Small intestine (tissue), 7 donors: ENCODE measurements at regions not wholly inside any gene's neighbourhood (a gene's known extent, or its start where the extent isn't known, plus 50 kb on each side); places are given as distances from the start of the nearest gene placed in this dataset.
"Not testable (repeated sequence)": the region's sequence is repeated elsewhere in the genome, so short reads cannot be mapped to it uniquely, and the experiment has no call there.

Source experiments
- DNase-seq, 2 donors: peaks; one replicate each; pipeline versions ENCODE4 v3.0.0 to v3.0.0-alpha.2; 2013
- FAIRE-seq: peaks from 2 replicates; lab custom pipeline; 2012; peaks lifted over from hg19 to GRCh38; lab: Jason Lieb, UNC
- H3K27ac ChIP-seq, 3 donors: one replicate each; pipeline ENCODE4 v1.5.1; 2013; ENCODE audit warnings: low read length in 2 of 3, mild to moderate bottlenecking in 2 of 3, control low read depth in 1 of 3, inconsistent platforms in 1 of 3, low read depth in 1 of 3, moderate library complexity in 1 of 3
- H3K27me3 ChIP-seq, 3 donors: one replicate each; pipeline ENCODE4 v1.6.1; 2013; ENCODE audit warnings: low read length in 3 of 3, inconsistent platforms in 1 of 3; ENCODE audit not compliant: control insufficient read depth in 3 of 3, insufficient read depth in 3 of 3
- H3K36me3 ChIP-seq, 3 donors: one replicate each; pipeline ENCODE4 v1.6.1; 2013; ENCODE audit warnings: low read length in 3 of 3, inconsistent platforms in 1 of 3, low read depth in 1 of 3, mild to moderate bottlenecking in 1 of 3, moderate library complexity in 1 of 3; ENCODE audit not compliant: control insufficient read depth in 3 of 3, insufficient read depth in 2 of 3
- H3K4me1 ChIP-seq, 3 donors: one replicate each; pipeline ENCODE4 v1.6.1; 2013; ENCODE audit warnings: low read length in 2 of 3, inconsistent platforms in 1 of 3, low read depth in 1 of 3, mild to moderate bottlenecking in 1 of 3, moderate library complexity in 1 of 3; ENCODE audit not compliant: control insufficient read depth in 3 of 3, insufficient read depth in 2 of 3
- H3K4me3 ChIP-seq, 3 donors: one replicate each; pipeline ENCODE4 v1.5.1; 2013; ENCODE audit warnings: low read length in 3 of 3, control low read depth in 1 of 3, inconsistent platforms in 1 of 3, low read depth in 1 of 3, mild to moderate bottlenecking in 1 of 3, moderate library complexity in 1 of 3
- H3K9me3 ChIP-seq, 2 donors: one replicate each; pipeline ENCODE4 v1.6.1; 2013; ENCODE audit warnings: low read depth in 1 of 2, low read length in 1 of 2; ENCODE audit not compliant: control insufficient read depth in 2 of 2, insufficient read depth in 1 of 2
- WGBS, 3 donors: extraction: QIAGEN DNeasy Blood & Tissue Kit; methylation state at CpG; one replicate each; pipeline ENCODE4 v1.1.7; 2013; 5-methylcytosine and 5-hydroxymethylcytosine counted together
- donor health status: healthy with polysubstance abuse.
- donor health status: control.
- donor health status: control.
- donor health status: Bipolar disorder and iron deficiency.
- donor health status: healthy.

DNA sequence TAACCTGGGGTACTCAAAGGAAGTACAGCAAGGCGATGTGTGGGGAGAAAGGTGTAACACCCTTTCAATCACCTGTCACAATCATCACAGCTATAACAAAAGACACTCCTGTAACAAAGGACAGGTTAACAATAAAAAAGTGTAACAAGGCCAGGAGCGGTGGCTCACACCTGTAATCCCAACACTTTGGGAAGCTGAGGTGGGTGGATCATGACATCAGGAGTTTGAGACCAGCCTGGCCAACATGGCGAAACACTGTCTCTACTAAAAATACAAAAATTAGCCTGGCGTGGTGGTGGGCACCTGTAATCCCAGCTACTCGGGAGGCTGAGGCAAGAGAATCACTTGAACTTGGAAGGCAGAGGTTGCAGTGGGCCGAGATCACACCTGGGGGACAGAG lies 436.4 kb downstream of the RBFOX1 start:
- not testable (repeated sequence) for H3K9me3 ChIP-seq, H3K4me1 ChIP-seq, FAIRE-seq, H3K27me3 ChIP-seq, DNase-seq, H3K36me3 ChIP-seq, H3K27ac ChIP-seq, H3K4me3 ChIP-seq
- 88 to 89% (median 89%) methylated on average over 6 of the region's 6 CpGs for WGBS, 3 donors

DNA sequence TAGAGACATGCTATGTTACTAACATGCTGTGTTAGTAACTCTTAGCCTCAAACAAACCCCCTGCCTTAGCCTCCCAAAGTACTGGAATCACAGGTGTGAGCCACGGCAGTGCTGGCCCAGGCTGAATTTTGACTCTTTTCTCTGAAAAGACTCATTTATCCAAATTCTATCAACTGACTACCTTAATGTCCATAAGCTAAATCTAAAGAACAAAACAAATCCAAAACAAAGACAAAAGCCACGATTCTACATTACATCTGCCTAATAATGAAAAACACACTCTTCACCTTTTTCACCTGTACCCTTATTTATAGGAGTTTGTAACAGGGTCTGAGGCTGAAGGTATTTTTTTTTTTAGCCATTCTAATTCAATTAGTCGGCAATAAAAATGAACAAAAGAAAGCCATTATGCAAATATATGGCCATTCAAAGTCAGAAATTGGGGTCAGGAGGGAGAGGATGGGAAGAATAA lies 432.5 kb downstream of the RBFOX1 start:
- no peaks in the 10 kb centered on the region for H3K4me1 ChIP-seq
- no peak for DNase-seq
- no peaks in the 10 kb centered on the region for H3K27me3 ChIP-seq
- H3K9me3 ChIP-seq, result no peaks in the 10 kb centered on the region
- H3K36me3 ChIP-seq, result no peaks in the 10 kb centered on the region
- no peak overlapping the region for H3K4me3 ChIP-seq
- WGBS, 3 donors, result 29 to 34% (median 32%) methylated on average over 3 of the region's 3 CpGs
- H3K27ac ChIP-seq, result no peak overlapping the region
- no peak for FAIRE-seq

DNA sequence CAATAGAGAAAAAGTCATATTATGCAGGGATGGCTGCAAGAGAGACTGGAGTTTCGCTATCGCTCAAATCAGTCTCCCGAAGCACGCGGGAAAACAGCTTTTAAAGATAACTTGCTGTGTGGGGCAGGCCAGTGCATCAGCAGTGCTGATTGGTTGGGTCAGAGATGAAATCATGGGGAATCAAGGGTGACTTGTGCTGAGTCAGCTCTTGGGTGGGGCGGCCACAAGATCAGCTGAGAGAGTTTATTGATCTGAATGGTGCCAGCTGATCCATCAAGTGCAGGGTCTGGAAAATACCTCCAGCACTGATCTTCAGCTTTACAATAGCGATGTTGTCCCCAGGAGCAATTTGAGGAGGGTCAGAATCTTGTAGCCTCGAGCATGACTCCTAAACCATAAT lies 430.5 kb downstream of the RBFOX1 start:
- WGBS, 3 donors, result 34 to 62% (median 53%) methylated on average over 8 of the region's 8 CpGs
- DNase-seq, result no peak
- H3K27ac ChIP-seq, result no peak overlapping the region
- FAIRE-seq, result no peak
- H3K9me3 ChIP-seq, result no peaks in the 10 kb centered on the region
- H3K27me3 ChIP-seq, result no peaks in the 10 kb centered on the region
- H3K4me3 ChIP-seq, result no peak overlapping the region
- no peaks in the 10 kb centered on the region for H3K36me3 ChIP-seq
- no peaks in the 10 kb centered on the region for H3K4me1 ChIP-seq
